GM18870 (cell line): ENCODE measurements at regions not wholly inside any gene's neighbourhood (a gene's known extent, or its start where the extent isn't known, plus 50 kb on each side); places are given as distances from the start of the nearest gene placed in this dataset.

Experiments used
- ATAC-seq: cut with Tn5 transposase; IDR thresholded peaks from one replicate; pipeline ENCODE4 v1.9.1; 2021; ENCODE audit warnings: moderate library complexity; ENCODE audit not compliant: unreplicated experiment

GRCh38 chr16:55949518-55949917 lies 74.3 kb upstream of the CES5A start:
- ATAC-seq: no peak

- no peak for ATAC-seq
Measured at GRCh38 chr16:55948230-55948629, 73.1 kb upstream of the CES5A start.

- no peak for ATAC-seq
Measured at GRCh38 chr16:55947366-55947765, 72.2 kb upstream of the CES5A start.

- ATAC-seq: no peak
Measured at GRCh38 chr16:55944377-55944802, 69.2 kb upstream of the CES5A start.

GRCh38 chr16:55943267-55943666 lies 68.1 kb upstream of the CES5A start:
- no peak for ATAC-seq

GRCh38 chr16:55942821-55943220 lies 67.6 kb upstream of the CES5A start:
- ATAC-seq: no peak

GRCh38 chr16:55941552-55941951 lies 66.4 kb upstream of the CES5A start:
- ATAC-seq: no peak

- ATAC-seq: no peak
Measured at GRCh38 chr16:55938126-55938525, 63.0 kb upstream of the CES5A start.

- no peak for ATAC-seq
Measured at GRCh38 chr16:55933038-55933437, 57.9 kb upstream of the CES5A start.

- ATAC-seq: no peak
Measured at GRCh38 chr16:55930036-55930435, 54.9 kb upstream of the CES5A start.

- ATAC-seq: no peak
Measured at GRCh38 chr16:55929181-55929580, 54.0 kb upstream of the CES5A start.

- no peak for ATAC-seq
Measured at GRCh38 chr16:55925242-55925641, 50.1 kb upstream of the CES5A start.
